HEK293 (cell line): ENCODE measurements at regions not wholly inside any gene's neighbourhood (a gene's known extent, or its start where the extent isn't known, plus 50 kb on each side); places are given as distances from the start of the nearest gene placed in this dataset.

Experiments used
- CTCF ChIA-PET: fragments of 350-600 bp; formaldehyde crosslinking; extraction: SDS; loops from one replicate; lab custom pipeline; 2021; ENCODE audit warnings: antibody characterized with exemption; lab: Yijun Ruan, JAX
- POLR2A ChIA-PET: fragments of 300-600 bp; formaldehyde crosslinking; extraction: SDS; loops from one replicate; lab custom pipeline; 2020; ENCODE audit warnings: antibody characterized with exemption, inconsistent platforms; lab: Yijun Ruan, JAX
- H3K27ac ChIP-seq: fragments of 200-500 bp; sonication (Bioruptor generic); 2 replicates; pipeline ENCODE4 v1.5.1; 2014; ENCODE audit warnings: low read depth, low read length, control low read depth, inconsistent platforms; ENCODE audit errors: extremely low read depth
- H3K36me3 ChIP-seq, 2 experiments: fragments of 200-500 bp in 1 of 2; sonication (Bioruptor generic) in 1 of 2; 1 replicate in 1 of 2; 2 replicates in 1 of 2; pipeline ENCODE4 v1.5.1; 2014 to 2017; ENCODE audit warnings: inconsistent platforms in 2 of 2, low read length in 2 of 2; ENCODE audit not compliant: control insufficient read depth in 2 of 2, insufficient read depth in 1 of 2
- H3K4me1 ChIP-seq: fragments of 200-500 bp; sonication (Bioruptor generic); 2 replicates; pipeline ENCODE4 v1.5.1; 2014; ENCODE audit warnings: mild to moderate bottlenecking, low read length, inconsistent platforms; ENCODE audit not compliant: control insufficient read depth, insufficient read depth
- H3K4me3 ChIP-seq: 2 replicates; pipeline ENCODE4 v1.5.1; 2011; ENCODE audit warnings: low read depth, mild to moderate bottlenecking, control low read depth, low read length, moderate library complexity
- H3K9me3 ChIP-seq: fragments of 200-500 bp; sonication (Bioruptor generic); 2 replicates; pipeline ENCODE4 v1.5.1; 2014; ENCODE audit warnings: low read depth, low read length, inconsistent platforms; ENCODE audit not compliant: control insufficient read depth, insufficient read depth
- GLI4 ChIP-seq: fragments of 450-650 bp; formaldehyde crosslinking; IDR thresholded peaks from 2 replicates; pipeline ENCODE4 v1.5.1; 2016; ENCODE audit warnings: missing biosample characterization, missing genetic modification characterization
- PRDM2 ChIP-seq: fragments of 450-650 bp; formaldehyde crosslinking; IDR thresholded peaks from 2 replicates; pipeline ENCODE4 v1.5.1; 2016; ENCODE audit warnings: missing biosample characterization, missing genetic modification characterization, borderline replicate concordance
- PRDM4 ChIP-seq: fragments of 450-650 bp; formaldehyde crosslinking; IDR thresholded peaks from 2 replicates; pipeline ENCODE4 v1.5.1; 2017; ENCODE audit warnings: missing biosample characterization, missing genetic modification characterization
- TCF7L2 ChIP-seq: IDR thresholded peaks from 2 replicates; pipeline ENCODE4 v1.6.1; 2011; ENCODE audit warnings: low read depth, mild to moderate bottlenecking, inconsistent platforms, low read length, moderate library complexity, borderline replicate concordance
- TRIM28 ChIP-seq: IDR thresholded peaks from 2 replicates; pipeline ENCODE4 v1.6.1; 2011; ENCODE audit warnings: low read length, control low read depth, borderline replicate concordance
- ZBTB6 ChIP-seq: fragments of 450-650 bp; formaldehyde crosslinking; IDR thresholded peaks from 2 replicates; pipeline ENCODE4 v1.5.1; 2017; ENCODE audit warnings: missing biosample characterization, missing genetic modification characterization
- ZIC2 ChIP-seq: fragments of 450-650 bp; formaldehyde crosslinking; IDR thresholded peaks from 2 replicates; pipeline ENCODE4 v1.5.1; 2016; ENCODE audit warnings: missing biosample characterization, missing genetic modification characterization
- ZNF138 ChIP-seq: fragments of 450-650 bp; formaldehyde crosslinking; IDR thresholded peaks from 2 replicates; pipeline ENCODE4 v1.5.1; 2016; ENCODE audit warnings: missing biosample characterization, missing genetic modification characterization, borderline replicate concordance
- ZNF2 ChIP-seq: fragments of 450-650 bp; formaldehyde crosslinking; IDR thresholded peaks from 2 replicates; pipeline ENCODE4 v1.5.1; 2016; ENCODE audit warnings: missing biosample characterization, missing genetic modification characterization
- ZNF221 ChIP-seq: fragments of 450-650 bp; formaldehyde crosslinking; IDR thresholded peaks from 2 replicates; pipeline ENCODE4 v1.5.1; 2017; ENCODE audit warnings: missing biosample characterization, missing genetic modification characterization, borderline replicate concordance
- ZNF23 ChIP-seq: fragments of 450-650 bp; formaldehyde crosslinking; IDR thresholded peaks from 2 replicates; pipeline ENCODE4 v1.5.1; 2016; ENCODE audit warnings: missing biosample characterization, missing genetic modification characterization, borderline replicate concordance
- ZNF274 ChIP-seq, 2 experiments: fragments of 200-500 bp in 1 of 2; fragments of 450-650 bp in 1 of 2; sonication (Bioruptor generic) in 1 of 2; formaldehyde crosslinking in 1 of 2; IDR thresholded peaks; 2 replicates each; pipeline versions ENCODE4 v1.5.1 to v1.6.1; 2014 to 2016; ENCODE audit warnings: borderline replicate concordance in 1 of 2, inconsistent platforms in 1 of 2, low read length in 1 of 2, missing biosample characterization in 1 of 2, missing genetic modification characterization in 1 of 2
- ZNF292 ChIP-seq: fragments of 450-650 bp; formaldehyde crosslinking; IDR thresholded peaks from 2 replicates; pipeline ENCODE4 v1.5.1; 2016; ENCODE audit warnings: low read depth, missing biosample characterization, missing genetic modification characterization, borderline replicate concordance
- ZNF335 ChIP-seq: fragments of 450-650 bp; formaldehyde crosslinking; conservative IDR thresholded peaks from 2 replicates; pipeline ENCODE4 v1.5.1; 2016; ENCODE audit warnings: missing biosample characterization, missing genetic modification characterization
- ZNF341 ChIP-seq: fragments of 450-650 bp; formaldehyde crosslinking; IDR thresholded peaks from 2 replicates; pipeline ENCODE4; 2016; ENCODE audit warnings: low read depth, missing biosample characterization, missing genetic modification characterization
- ZNF362 ChIP-seq: fragments of 450-650 bp; formaldehyde crosslinking; IDR thresholded peaks from 2 replicates; pipeline ENCODE4 v1.5.1; 2016; ENCODE audit warnings: missing biosample characterization, missing genetic modification characterization
- ZNF626 ChIP-seq: fragments of 450-650 bp; sonication (Bioruptor Pico); formaldehyde crosslinking; IDR thresholded peaks from 2 replicates; pipeline ENCODE4 v1.5.1; 2018; ENCODE audit warnings: missing biosample characterization, missing genetic modification characterization, inconsistent platforms
- ZNF658 ChIP-seq: fragments of 450-650 bp; formaldehyde crosslinking; IDR thresholded peaks from 2 replicates; pipeline ENCODE4; 2016; ENCODE audit warnings: missing biosample characterization, missing genetic modification characterization
- ZNF830 ChIP-seq: fragments of 450-650 bp; IDR thresholded peaks from 2 replicates; pipeline ENCODE4 v1.5.0; 2018; ENCODE audit warnings: missing biosample characterization, missing genetic modification characterization, low read depth, mild to moderate bottlenecking, moderate library complexity

GRCh38 chr16:80117556-80118130 is 423.1 kb upstream of the DYNLRB2 start (continued):
- no peak for TF ChIP-seq ZNF221 (tag by site-specific recombination)

GRCh38 chr16:80116711-80117110 is 424.1 kb upstream of the DYNLRB2 start:
- Histone ChIP-seq H3K4me3 (no peak overlapping the region), H3K27ac (no peak overlapping the region), H3K36me3 (no peaks in the 10 kb centered on the region), H3K9me3 (no peaks in the 10 kb centered on the region), H3K4me1 (no peaks in the 10 kb centered on the region)
- no peak for TF ChIP-seq GLI4 (tag by site-specific recombination)
- no peak for TF ChIP-seq ZNF2 (tag by site-specific recombination)
- no peak for TF ChIP-seq ZNF335 (tag by site-specific recombination)
- no peak for TF ChIP-seq ZNF626 (tag by site-specific recombination)
- TF ChIP-seq ZNF658 (tag by site-specific recombination) = no peak
- no peak for TF ChIP-seq ZNF362
- no peak for TF ChIP-seq ZNF23 (tag by site-specific recombination)
- no peak for TF ChIP-seq PRDM2 (tag by site-specific recombination)
- TF ChIP-seq ZNF830 = no peak
- POLR2A ChIA-PET = no interaction called here
- CTCF ChIA-PET = interaction anchor here (0.6 kb wide), 1 partner anchor 120 kb away, joined by 3 read pairs; no protein-coding TSS in a partner anchor

DNA sequence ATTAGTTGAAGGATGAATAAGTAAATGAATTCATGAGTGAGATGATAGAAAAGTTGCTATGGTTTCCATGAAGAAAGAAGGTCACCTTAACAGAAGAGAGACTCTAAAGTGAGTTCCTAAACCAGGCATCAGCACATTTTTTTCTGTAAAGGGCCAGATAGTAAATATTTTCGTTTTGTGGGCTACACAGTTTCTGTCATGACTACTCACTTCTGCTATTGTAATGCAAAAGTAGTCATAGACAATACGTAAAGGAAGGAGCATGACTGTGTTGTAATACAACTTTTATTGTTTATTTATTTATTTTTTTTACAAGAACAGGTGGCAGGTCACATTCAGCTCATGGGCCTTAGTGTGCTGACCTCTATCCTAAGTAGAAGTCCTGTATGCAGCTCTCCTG is 426.1 kb upstream of the DYNLRB2 start:
- Histone ChIP-seq H3K27ac (no peak overlapping the region), H3K4me1 (no peaks in the 10 kb centered on the region), H3K9me3 (no peaks in the 10 kb centered on the region), H3K36me3 (no peaks in the 10 kb centered on the region), H3K4me3 (no peak overlapping the region)
- ChIA-PET POLR2A (no interaction called here), CTCF (no interaction called here)
- TF ChIP-seq TCF7L2 (no peak), TRIM28 (no peak), ZNF292 (tag by site-specific recombination) (no peak), ZNF274 (IDR thresholded peaks at IDR 0.05; ENCODE audit: low read length) (no peak), ZNF274 (tag by site-specific recombination; IDR thresholded peaks at IDR 0.05; ENCODE audit: borderline replicate concordance) (no peak), ZBTB6 (tag by site-specific recombination) (no peak), ZNF138 (tag by site-specific recombination) (no peak), ZIC2 (tag by site-specific recombination) (no peak), PRDM4 (tag by site-specific recombination) (no peak), ZNF341 (tag by site-specific recombination) (no peak)
